GM23338 (cell line): ENCODE measurements at regions not wholly inside any gene's neighbourhood (a gene's known extent, or its start where the extent isn't known, plus 50 kb on each side); places are given as distances from the start of the nearest gene placed in this dataset.

Source experiments
- ATAC-seq: fragments of 200-7000 bp; cut with Tn5 transposase; 3 replicates; pipeline ENCODE4 v1.9.1; 2020
- DNase-seq: peaks from one replicate; pipeline ENCODE4 v3.0.0-alpha.2; 2015; ENCODE audit warnings: low spot score
- H2AFZ ChIP-seq: fragments of 200-600 bp; sonication (generic); 2 replicates; pipeline ENCODE4 v1.8.0; 2016; ENCODE audit warnings: antibody characterized with exemption, mild to moderate bottlenecking, moderate library complexity
- H3F3A ChIP-seq: fragments of 200-600 bp; sonication (generic); replicated peaks from 2 replicates; pipeline ENCODE4 v1.8.0; 2017; ENCODE audit warnings: antibody characterized with exemption, mixed run types, low read depth
- H3K27ac ChIP-seq: fragments of 200-600 bp; sonication (generic); 2 replicates; pipeline ENCODE4 v1.6.1; 2016; ENCODE audit warnings: low read depth
- H3K27me3 ChIP-seq: fragments of 200-600 bp; sonication (generic); 2 replicates; pipeline ENCODE4 v1.8.0; 2016; ENCODE audit warnings: mild to moderate bottlenecking, mixed run types, moderate library complexity; ENCODE audit not compliant: insufficient read depth
- H3K36me3 ChIP-seq: fragments of 200-600 bp; sonication (generic); 2 replicates; pipeline ENCODE4 v1.8.0; 2016; ENCODE audit warnings: mild to moderate bottlenecking; ENCODE audit not compliant: insufficient read depth
- H3K4me1 ChIP-seq: fragments of 200-600 bp; sonication (generic); 2 replicates; pipeline ENCODE4 v1.8.0; 2016; ENCODE audit warnings: mild to moderate bottlenecking, moderate library complexity; ENCODE audit not compliant: insufficient read depth
- H3K4me2 ChIP-seq: fragments of 200-600 bp; sonication (generic); 2 replicates; pipeline ENCODE4 v1.7.1; 2017; ENCODE audit warnings: mixed run types
- H3K4me3 ChIP-seq: fragments of 200-600 bp; sonication (generic); 2 replicates; pipeline ENCODE4 v1.6.1; 2016; ENCODE audit warnings: mixed run types
- H3K79me2 ChIP-seq: fragments of 200-600 bp; sonication (generic); replicated peaks from 2 replicates; pipeline ENCODE4 v1.8.0; 2017; ENCODE audit warnings: mild to moderate bottlenecking; ENCODE audit not compliant: insufficient read depth
- H3K9me2 ChIP-seq: fragments of 200-600 bp; sonication (generic); 2 replicates; pipeline ENCODE4 v1.8.0; 2017; ENCODE audit not compliant: insufficient read depth
- H4K20me1 ChIP-seq: fragments of 200-600 bp; sonication (generic); replicated peaks from 2 replicates; pipeline ENCODE4 v1.8.0; 2017; ENCODE audit warnings: mild to moderate bottlenecking; ENCODE audit not compliant: insufficient read depth
- H3K27ac Mint-ChIP-seq: 2 replicates; pipeline ENCODE4 v1.8.0; 2020; ENCODE audit warnings: inconsistent platforms, mild to moderate bottlenecking, moderate library complexity, mixed read lengths
- H3K27me3 Mint-ChIP-seq: 3 replicates; pipeline ENCODE4 v1.8.0; 2022; ENCODE audit warnings: low read depth, mild to moderate bottlenecking, moderate library complexity, mixed read lengths, inconsistent platforms; ENCODE audit not compliant: insufficient read depth, poor library complexity
- H3K36me3 Mint-ChIP-seq: 3 replicates; pipeline ENCODE4 v1.8.0; 2021; ENCODE audit warnings: low read depth, mild to moderate bottlenecking, inconsistent platforms, moderate library complexity, mixed read lengths
- H3K4me1 Mint-ChIP-seq: 3 replicates; pipeline ENCODE4 v1.8.0; 2020; ENCODE audit warnings: mild to moderate bottlenecking, inconsistent platforms, mixed read lengths
- H3K4me3 Mint-ChIP-seq: 3 replicates; pipeline ENCODE4 v1.8.0; 2021; ENCODE audit warnings: moderate library complexity, mild to moderate bottlenecking, inconsistent platforms, mixed read lengths
- H3K9me3 Mint-ChIP-seq: 3 replicates; pipeline ENCODE4 v1.8.0; 2020; ENCODE audit warnings: moderate library complexity, mild to moderate bottlenecking, inconsistent platforms, mixed read lengths
- EZH2 ChIP-seq: fragments of 200-600 bp; sonication (generic); IDR thresholded peaks from one replicate; pipeline ENCODE4 v1.8.0; 2017; ENCODE audit warnings: antibody characterized with exemption, mild to moderate bottlenecking, low read depth; ENCODE audit not compliant: unreplicated experiment
- TF ChIP-seq, protein P1 (sequence below): fragments of 250-450 bp; sonication (Bioruptor Pico); IDR thresholded peaks from 2 replicates; pipeline ENCODE4 v1.5.0; 2020; ENCODE audit warnings: mild to moderate bottlenecking, moderate library complexity

GRCh38 chr15:39376371-39376909 lies 204.4 kb upstream of the THBS1 start:
- no peak overlapping the region for H3K27ac ChIP-seq
- no peak overlapping the region for H3K4me3 ChIP-seq
- no peaks in the 10 kb centered on the region for H3K36me3 ChIP-seq
- Mint-ChIP-seq H3K36me3 (peaks cover 8% of the 10 kb centered on the region; the same call in 2 of the 3 replicates), H3K27ac (no peak overlapping the region), H3K9me3 (peaks cover 10% of the 10 kb centered on the region), H3K4me1 (peaks cover 3% of the 10 kb centered on the region; the same call in 2 of the 3 replicates), H3K27me3 (no peaks in the 10 kb centered on the region), H3K4me3 (no peak overlapping the region)
- no peak for TF ChIP-seq EZH2
- DNase-seq, result no peak
- H4K20me1 ChIP-seq, result no peaks in the 10 kb centered on the region
- no peak overlapping the region for H3K4me2 ChIP-seq
- H3K9me2 ChIP-seq, result no peaks in the 10 kb centered on the region
- H3K4me1 ChIP-seq, result no peaks in the 10 kb centered on the region
- no peaks in the 10 kb centered on the region for H3K27me3 ChIP-seq
- no peaks in the 10 kb centered on the region for H3K79me2 ChIP-seq
- no peak for ATAC-seq
- H3F3A ChIP-seq, result no peaks in the 10 kb centered on the region
- no peak overlapping the region for H2AFZ ChIP-seq

- no peaks in the 10 kb centered on the region for H3F3A ChIP-seq
- no peak overlapping the region for H2AFZ ChIP-seq
- no peaks in the 10 kb centered on the region for H3K27me3 ChIP-seq
- H3K36me3 Mint-ChIP-seq, result no peaks in the 10 kb centered on the region
- H3K27ac Mint-ChIP-seq, result no peak overlapping the region
- H3K4me3 ChIP-seq, result no peak overlapping the region
- H3K4me1 Mint-ChIP-seq, result peaks cover 3% of the 10 kb centered on the region; the same call in 2 of the 3 replicates
- no peaks in the 10 kb centered on the region for H3K4me1 ChIP-seq
- no peaks in the 10 kb centered on the region for H3K9me3 Mint-ChIP-seq
- no peaks in the 10 kb centered on the region for H3K36me3 ChIP-seq
- H3K4me2 ChIP-seq, result no peak overlapping the region
- no peak overlapping the region for H3K4me3 Mint-ChIP-seq
- H3K79me2 ChIP-seq, result no peaks in the 10 kb centered on the region
- no peak for ATAC-seq
- H4K20me1 ChIP-seq, result no peaks in the 10 kb centered on the region
- H3K27me3 Mint-ChIP-seq, result no peaks in the 10 kb centered on the region
- DNase-seq, result no peak
- H3K27ac ChIP-seq, result no peak overlapping the region
- H3K9me2 ChIP-seq, result 0 out of 2 replicates have a peak, but pooled peaks cover 3% of the 10 kb centered on the region
- TF ChIP-seq, protein P1, sequence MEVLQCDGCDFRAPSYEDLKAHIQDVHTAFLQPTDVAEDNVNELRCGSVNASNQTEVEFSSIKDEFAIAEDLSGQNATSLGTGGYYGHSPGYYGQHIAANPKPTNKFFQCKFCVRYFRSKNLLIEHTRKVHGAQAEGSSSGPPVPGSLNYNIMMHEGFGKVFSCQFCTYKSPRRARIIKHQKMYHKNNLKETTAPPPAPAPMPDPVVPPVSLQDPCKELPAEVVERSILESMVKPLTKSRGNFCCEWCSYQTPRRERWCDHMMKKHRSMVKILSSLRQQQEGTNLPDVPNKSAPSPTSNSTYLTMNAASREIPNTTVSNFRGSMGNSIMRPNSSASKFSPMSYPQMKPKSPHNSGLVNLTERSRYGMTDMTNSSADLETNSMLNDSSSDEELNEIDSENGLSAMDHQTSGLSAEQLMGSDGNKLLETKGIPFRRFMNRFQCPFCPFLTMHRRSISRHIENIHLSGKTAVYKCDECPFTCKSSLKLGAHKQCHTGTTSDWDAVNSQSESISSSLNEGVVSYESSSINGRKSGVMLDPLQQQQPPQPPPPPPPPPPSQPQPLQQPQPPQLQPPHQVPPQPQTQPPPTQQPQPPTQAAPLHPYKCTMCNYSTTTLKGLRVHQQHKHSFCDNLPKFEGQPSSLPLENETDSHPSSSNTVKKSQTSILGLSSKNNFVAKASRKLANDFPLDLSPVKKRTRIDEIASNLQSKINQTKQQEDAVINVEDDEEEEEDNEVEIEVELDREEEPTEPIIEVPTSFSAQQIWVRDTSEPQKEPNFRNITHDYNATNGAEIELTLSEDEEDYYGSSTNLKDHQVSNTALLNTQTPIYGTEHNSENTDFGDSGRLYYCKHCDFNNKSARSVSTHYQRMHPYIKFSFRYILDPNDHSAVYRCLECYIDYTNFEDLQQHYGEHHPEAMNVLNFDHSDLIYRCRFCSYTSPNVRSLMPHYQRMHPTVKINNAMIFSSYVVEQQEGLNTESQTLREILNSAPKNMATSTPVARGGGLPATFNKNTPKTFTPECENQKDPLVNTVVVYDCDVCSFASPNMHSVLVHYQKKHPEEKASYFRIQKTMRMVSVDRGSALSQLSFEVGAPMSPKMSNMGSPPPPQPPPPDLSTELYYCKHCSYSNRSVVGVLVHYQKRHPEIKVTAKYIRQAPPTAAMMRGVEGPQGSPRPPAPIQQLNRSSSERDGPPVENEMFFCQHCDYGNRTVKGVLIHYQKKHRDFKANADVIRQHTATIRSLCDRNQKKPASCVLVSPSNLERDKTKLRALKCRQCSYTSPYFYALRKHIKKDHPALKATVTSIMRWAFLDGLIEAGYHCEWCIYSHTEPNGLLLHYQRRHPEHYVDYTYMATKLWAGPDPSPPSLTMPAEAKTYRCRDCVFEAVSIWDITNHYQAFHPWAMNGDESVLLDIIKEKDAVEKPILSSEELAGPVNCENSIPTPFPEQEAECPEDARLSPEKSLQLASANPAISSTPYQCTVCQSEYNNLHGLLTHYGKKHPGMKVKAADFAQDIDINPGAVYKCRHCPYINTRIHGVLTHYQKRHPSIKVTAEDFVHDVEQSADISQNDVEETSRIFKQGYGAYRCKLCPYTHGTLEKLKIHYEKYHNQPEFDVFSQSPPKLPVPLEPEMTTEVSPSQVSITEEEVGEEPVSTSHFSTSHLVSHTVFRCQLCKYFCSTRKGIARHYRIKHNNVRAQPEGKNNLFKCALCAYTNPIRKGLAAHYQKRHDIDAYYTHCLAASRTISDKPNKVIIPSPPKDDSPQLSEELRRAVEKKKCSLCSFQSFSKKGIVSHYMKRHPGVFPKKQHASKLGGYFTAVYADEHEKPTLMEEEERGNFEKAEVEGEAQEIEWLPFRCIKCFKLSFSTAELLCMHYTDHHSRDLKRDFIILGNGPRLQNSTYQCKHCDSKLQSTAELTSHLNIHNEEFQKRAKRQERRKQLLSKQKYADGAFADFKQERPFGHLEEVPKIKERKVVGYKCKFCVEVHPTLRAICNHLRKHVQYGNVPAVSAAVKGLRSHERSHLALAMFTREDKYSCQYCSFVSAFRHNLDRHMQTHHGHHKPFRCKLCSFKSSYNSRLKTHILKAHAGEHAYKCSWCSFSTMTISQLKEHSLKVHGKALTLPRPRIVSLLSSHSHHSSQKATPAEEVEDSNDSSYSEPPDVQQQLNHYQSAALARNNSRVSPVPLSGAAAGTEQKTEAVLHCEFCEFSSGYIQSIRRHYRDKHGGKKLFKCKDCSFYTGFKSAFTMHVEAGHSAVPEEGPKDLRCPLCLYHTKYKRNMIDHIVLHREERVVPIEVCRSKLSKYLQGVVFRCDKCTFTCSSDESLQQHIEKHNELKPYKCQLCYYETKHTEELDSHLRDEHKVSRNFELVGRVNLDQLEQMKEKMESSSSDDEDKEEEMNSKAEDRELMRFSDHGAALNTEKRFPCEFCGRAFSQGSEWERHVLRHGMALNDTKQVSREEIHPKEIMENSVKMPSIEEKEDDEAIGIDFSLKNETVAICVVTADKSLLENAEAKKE (CRISPR knock-in tag), result no peak
These were observed 199.4 kb upstream of the THBS1 start for GRCh38 chr15:39381517-39381916.
